ENCODE measurements at regions not wholly inside any gene's neighbourhood (a gene's known extent, or its start where the extent isn't known, plus 50 kb on each side); places are given as distances from the start of the nearest gene placed in this dataset.

DNA sequence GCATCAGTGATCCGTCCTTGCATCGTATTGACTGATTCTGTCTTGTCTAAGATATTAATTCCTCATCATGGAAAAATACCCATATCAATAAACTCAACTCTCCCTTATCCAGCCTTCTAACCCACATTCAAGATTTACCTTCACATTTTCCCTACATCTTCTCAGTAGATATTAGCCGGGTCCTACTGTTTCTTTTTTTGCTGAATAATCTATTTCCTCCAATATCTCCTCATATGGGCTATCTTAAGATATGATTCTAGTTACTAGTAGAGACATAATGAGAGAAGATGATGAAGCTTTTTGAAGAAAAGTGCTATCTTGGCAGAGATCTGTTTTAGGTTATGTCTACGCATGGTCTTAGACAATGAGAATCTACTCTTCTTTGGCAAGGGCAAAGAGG is 785.8 kb downstream of the BRINP1 start:
- ATAC-seq (replicated peaks in 6 of 8) = no peak
- in situ Hi-C loops (cut with MboI; ENCODE audit: low pct_unique_long_range_greater_than_20kb in 2 of 9, low sequenced_read_pairs in 9 of 9, unreplicated experiment in 9 of 9) = loop anchor here in 1 of 9 experiments (25.0 kb wide), 1 partner anchor 779 kb away; the partner anchor contains the start of gene BRINP1

DNA sequence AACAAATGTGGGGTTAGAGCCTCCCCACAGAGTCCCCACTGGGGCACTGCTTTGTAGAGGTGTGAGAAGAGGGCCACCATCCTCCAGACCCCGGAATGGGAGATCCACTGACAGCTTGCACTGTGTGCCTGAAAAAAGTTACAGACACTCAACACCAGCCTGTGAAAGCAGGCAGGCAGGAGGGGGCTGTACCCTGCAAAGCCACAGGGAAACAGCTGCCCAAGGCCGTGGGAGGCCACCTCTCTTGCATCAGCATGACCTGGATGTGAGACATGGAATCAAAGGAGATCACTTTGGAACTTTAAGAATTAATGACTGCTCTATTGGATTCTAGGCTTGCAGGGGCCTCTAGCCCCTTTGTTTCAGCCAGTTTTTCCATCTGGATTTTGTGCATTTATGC is 782.3 kb downstream of the BRINP1 start:
- Histone ChIP-seq H3K4me1 (replicated peaks in 1 of 2) (no peaks in the 10 kb centered on the region), H3K27ac (no peak overlapping the region), H3K4me3 (no peak overlapping the region)
- 60 to 75% (median 71%) methylated on average over 1 of the region's 2 CpGs; no CpG with 5 or more reads in 7 of the 10 experiments for WGBS, 10 experiments
- no peak for ATAC-seq (replicated peaks in 6 of 8)
- in situ Hi-C loops (cut with MboI; ENCODE audit: low pct_unique_long_range_greater_than_20kb in 2 of 9, low sequenced_read_pairs in 9 of 9, unreplicated experiment in 9 of 9) = loop anchor here in 1 of 9 experiments (25.0 kb wide), 1 partner anchor 775 kb away; the partner anchor contains the start of gene BRINP1

More for the DNA sequence above, 785.8 kb downstream of the BRINP1 start:
- H3K4me3 ChIP-seq = no peak overlapping the region
- H3K4me1 ChIP-seq (replicated peaks in 1 of 2) = no peaks in the 10 kb centered on the region
- 51 to 93% (median 77%) methylated on average over 3 to 4 of the region's 4 CpGs; no CpG with 5 or more reads in 1 of the 10 experiments for WGBS, 10 experiments
- no peak overlapping the region for H3K27ac ChIP-seq

GRCh38 chr9:118594428-118594827 is 774.8 kb downstream of the BRINP1 start:
- in situ Hi-C loops (cut with MboI; ENCODE audit: low pct_unique_long_range_greater_than_20kb in 2 of 9, low sequenced_read_pairs in 9 of 9, unreplicated experiment in 9 of 9) = loop anchor here in 1 of 9 experiments (25.0 kb wide), 1 partner anchor 768 kb away; the partner anchor contains the start of gene BRINP1
- ATAC-seq (replicated peaks in 6 of 8) = no peak

DNA sequence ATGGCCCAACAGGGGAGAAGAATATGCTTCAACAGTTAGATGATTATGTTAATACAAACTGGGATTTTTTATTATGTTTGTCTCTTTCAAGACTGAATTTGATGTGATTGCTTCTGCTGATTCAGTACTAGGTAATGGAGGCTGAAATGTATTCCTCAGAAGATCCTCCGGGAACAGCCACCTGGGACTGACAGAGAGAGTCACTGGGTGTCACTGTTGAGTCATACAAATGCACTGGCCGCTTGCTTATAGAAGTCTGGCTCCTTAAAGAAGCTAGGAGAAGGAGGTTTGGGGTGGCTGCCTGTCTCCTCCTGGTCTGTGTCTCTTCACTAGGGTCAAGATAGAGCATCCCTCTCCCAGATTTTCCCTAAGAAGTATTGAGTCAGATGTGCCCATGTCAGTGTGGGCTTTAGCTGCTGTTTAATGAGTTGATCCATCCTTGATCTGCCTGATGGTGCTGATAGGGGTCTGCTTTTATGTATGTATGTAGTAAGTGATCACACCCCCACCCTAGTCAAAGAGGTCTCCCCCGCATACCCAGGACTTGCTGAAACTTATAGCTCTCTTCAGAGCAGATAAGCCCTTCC is 773.4 kb downstream of the BRINP1 start:
- WGBS, 10 experiments = 0 to 41% (median 36%) methylated on average over 1 to 3 of the region's 3 CpGs; no CpG with 5 or more reads in 7 of the 10 experiments
- Histone ChIP-seq H3K4me3 (no peak overlapping the region), H3K27ac (no peak overlapping the region), H3K4me1 (replicated peaks in 1 of 2) (peaks cover 0 to 2% of the 10 kb centered on the region in 2 donors)
- in situ Hi-C loops (cut with MboI; ENCODE audit: low pct_unique_long_range_greater_than_20kb in 2 of 9, low sequenced_read_pairs in 9 of 9, unreplicated experiment in 9 of 9) = loop anchor here in 1 of 9 experiments (25.0 kb wide), 1 partner anchor 766 kb away; the partner anchor contains the start of gene BRINP1
- peak; percentile 80 to 100 (median 86) for ATAC-seq (replicated peaks in 6 of 8)

More at GRCh38 chr9:118594428-118594827, 774.8 kb downstream of the BRINP1 start:
- WGBS, 10 experiments = 70 to 100% (median 83%) methylated on average over 2 to 6 of the region's 6 CpGs; no CpG with 5 or more reads in 1 of the 10 experiments
- Histone ChIP-seq H3K4me3 (no peak overlapping the region), H3K4me1 (replicated peaks in 1 of 2) (peaks cover 0 to 2% of the 10 kb centered on the region in 2 donors), H3K27ac (no peak overlapping the region)

- WGBS, 10 experiments = 13 to 100% (median 57%) methylated on average over 2 to 5 of the region's 5 CpGs; no CpG with 5 or more reads in 1 of the 10 experiments
- in situ Hi-C loops (cut with MboI; ENCODE audit: low pct_unique_long_range_greater_than_20kb in 2 of 9, low sequenced_read_pairs in 9 of 9, unreplicated experiment in 9 of 9) = loop anchor here in 1 of 9 experiments (25.0 kb wide), 1 partner anchor 766 kb away; the partner anchor contains the start of gene BRINP1
- H3K4me1 ChIP-seq (replicated peaks in 1 of 2) = peaks cover 0 to 2% of the 10 kb centered on the region in 2 donors
- no peak overlapping the region for H3K4me3 ChIP-seq
- no peak overlapping the region for H3K27ac ChIP-seq
- ATAC-seq (replicated peaks in 6 of 8) = no peak
Measured at GRCh38 chr9:118596374-118597015, 772.7 kb downstream of the BRINP1 start.

DNA sequence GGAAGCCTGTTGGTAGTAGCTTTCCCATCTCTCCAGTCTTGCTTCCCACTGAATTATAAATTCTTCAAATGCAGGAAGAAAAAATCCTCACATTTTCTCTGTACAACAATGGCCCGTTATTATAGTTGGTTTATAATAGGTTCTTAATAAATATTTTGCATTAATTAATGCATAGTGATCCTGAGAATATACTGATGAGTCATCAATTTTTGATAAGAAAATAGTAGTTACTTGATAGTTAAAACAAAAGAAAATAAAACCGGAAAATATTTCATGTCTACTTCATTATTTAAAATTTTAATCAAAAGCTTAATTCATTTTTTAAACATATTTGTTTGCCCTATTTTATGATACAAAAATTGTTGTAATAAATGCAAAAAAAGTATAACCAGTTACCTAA is 762.6 kb downstream of the BRINP1 start:
- in situ Hi-C loops (cut with MboI; ENCODE audit: low pct_unique_long_range_greater_than_20kb in 2 of 9, low sequenced_read_pairs in 9 of 9, unreplicated experiment in 9 of 9) = loop anchor here in 1 of 9 experiments (25.0 kb wide), 1 partner anchor 756 kb away; the partner anchor contains the start of gene BRINP1
- no peak for ATAC-seq (replicated peaks in 6 of 8)
- Histone ChIP-seq H3K4me1 (replicated peaks in 1 of 2) (no peaks in the 10 kb centered on the region), H3K27ac (no peak overlapping the region), H3K4me3 (no peak overlapping the region)
- 68 to 100% (median 90%) methylated on average over 1 to 2 of the region's 2 CpGs for WGBS, 10 experiments

DNA sequence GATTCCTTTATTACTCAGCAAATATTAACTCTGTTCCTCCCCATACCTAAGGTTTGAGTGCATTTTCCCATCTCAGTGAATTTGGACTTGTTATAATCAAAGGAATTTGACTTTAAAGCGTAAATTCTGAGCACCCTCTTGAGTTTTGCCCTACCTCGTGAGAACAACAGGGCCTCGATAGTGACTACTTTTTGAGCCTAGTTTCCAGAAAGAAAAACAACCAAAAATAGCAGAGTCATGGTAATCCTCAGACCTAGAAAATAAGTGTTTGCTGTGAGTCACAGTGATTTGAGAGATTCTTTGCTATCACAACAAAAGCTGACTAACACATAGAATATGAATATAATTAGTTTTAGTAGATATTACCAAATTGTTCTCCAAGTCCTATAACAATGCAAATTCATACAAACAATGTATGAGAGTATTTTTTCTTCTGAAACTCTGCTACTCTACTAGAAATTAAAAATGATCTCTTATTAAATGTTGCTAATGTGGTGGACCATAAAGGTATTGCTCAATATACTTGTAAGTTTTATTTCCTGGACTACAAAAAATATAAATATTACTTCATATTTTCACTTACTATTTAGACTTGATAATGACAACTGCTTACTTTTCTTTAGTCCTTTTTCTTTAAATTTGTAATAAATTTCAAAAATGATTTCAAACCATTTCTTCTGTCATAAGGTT is 759.7 kb downstream of the BRINP1 start:
- H3K4me1 ChIP-seq (replicated peaks in 1 of 2) = no peaks in the 10 kb centered on the region
- no peak overlapping the region for H3K27ac ChIP-seq
- no peak overlapping the region for H3K4me3 ChIP-seq
- WGBS, 10 experiments = 3 to 100% (median 83%) methylated on average over 1 to 3 of the region's 3 CpGs
- in situ Hi-C loops (cut with MboI; ENCODE audit: low pct_unique_long_range_greater_than_20kb in 2 of 9, low sequenced_read_pairs in 9 of 9, unreplicated experiment in 9 of 9) = loop anchor here in 1 of 9 experiments (25.0 kb wide), 1 partner anchor 753 kb away; the partner anchor contains the start of gene BRINP1
- peak in 2 of 8 experiments; percentile 57 to 66 for ATAC-seq (replicated peaks in 6 of 8)

DNA sequence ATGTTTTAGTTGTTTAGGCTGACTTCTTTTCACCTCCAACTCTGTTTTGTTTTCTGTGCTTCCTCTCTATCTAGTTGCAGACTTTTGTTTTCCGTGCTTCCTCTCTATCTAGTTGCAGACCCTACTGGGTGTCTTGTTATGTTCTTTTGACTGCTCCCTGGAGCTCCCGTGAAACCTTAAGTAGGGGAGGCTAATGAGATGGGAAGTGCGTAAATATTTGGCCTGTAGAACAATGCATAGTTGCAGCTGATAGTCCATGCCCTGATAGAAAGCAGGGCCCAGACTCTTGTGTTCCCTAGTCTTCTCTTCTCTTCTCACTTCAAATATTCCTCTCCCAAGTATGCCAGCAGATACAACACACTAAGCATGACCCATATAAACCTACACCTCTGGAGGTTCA is 757.0 kb downstream of the BRINP1 start:
- in situ Hi-C loops (cut with MboI; ENCODE audit: low pct_unique_long_range_greater_than_20kb in 2 of 9, low sequenced_read_pairs in 9 of 9, unreplicated experiment in 9 of 9) = loop anchor here in 1 of 9 experiments (25.0 kb wide), 1 partner anchor 750 kb away; the partner anchor contains the start of gene BRINP1
- 0 to 69% (median 53%) methylated on average over 1 to 3 of the region's 3 CpGs; no CpG with 5 or more reads in 1 of the 10 experiments for WGBS, 10 experiments
- ATAC-seq (replicated peaks in 6 of 8) = no peak

DNA sequence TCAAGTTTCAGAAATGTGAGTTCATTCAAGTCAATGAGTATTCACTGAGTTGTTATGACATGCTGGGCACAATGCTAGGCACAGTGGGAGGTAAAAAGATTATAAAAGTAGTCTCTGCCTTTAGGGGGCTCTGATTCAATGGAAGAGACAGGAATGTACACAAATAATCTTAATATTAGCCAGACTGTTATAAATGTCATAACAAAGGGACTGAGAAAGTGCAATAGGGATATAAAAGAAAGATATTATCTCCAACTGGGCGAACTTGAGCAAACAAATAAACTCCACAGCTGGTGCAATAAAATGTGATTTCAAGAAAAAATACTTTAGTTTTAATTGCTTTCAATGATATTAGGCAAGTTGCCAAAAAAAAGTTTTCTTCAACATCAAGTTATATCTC is 755.2 kb downstream of the BRINP1 start:
- no peak overlapping the region for H3K4me3 ChIP-seq
- H3K27ac ChIP-seq = no peak overlapping the region
- in situ Hi-C loops (cut with MboI; ENCODE audit: low pct_unique_long_range_greater_than_20kb in 2 of 9, low sequenced_read_pairs in 9 of 9, unreplicated experiment in 9 of 9) = loop anchor here in 1 of 9 experiments (25.0 kb wide), 1 partner anchor 748 kb away; the partner anchor contains the start of gene BRINP1
- ATAC-seq (replicated peaks in 6 of 8) = no peak
- 10 to 100% (median 90%) methylated on average over 1 of the region's 1 CpG; no CpG with 5 or more reads in 2 of the 10 experiments for WGBS, 10 experiments
- H3K4me1 ChIP-seq (replicated peaks in 1 of 2) = no peaks in the 10 kb centered on the region

More for the DNA sequence above, 757.0 kb downstream of the BRINP1 start:
- H3K4me1 ChIP-seq (replicated peaks in 1 of 2) = no peaks in the 10 kb centered on the region
- no peak overlapping the region for H3K27ac ChIP-seq
- no peak overlapping the region for H3K4me3 ChIP-seq

DNA sequence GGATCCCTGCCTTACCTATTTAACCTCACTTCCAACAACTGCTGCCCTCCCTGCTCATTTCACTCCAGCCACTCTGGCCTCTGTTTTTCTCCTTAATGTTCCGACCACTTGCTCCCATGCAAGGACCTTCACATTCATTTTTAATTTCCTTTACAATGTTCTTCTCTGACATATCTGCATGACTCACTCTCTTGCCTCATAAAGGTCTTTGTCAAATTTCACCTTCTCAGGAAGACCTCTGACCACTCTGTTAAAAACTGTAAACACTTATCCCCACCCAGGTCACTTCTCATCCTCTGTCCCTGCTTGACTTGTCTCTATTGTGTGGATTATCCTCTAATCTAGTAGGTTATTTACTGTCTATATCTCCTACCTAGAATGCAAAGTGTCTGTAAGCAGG is 751.2 kb downstream of the BRINP1 start:
- no peak overlapping the region for H3K4me3 ChIP-seq
- no peak for ATAC-seq (replicated peaks in 6 of 8)
- WGBS, 10 experiments = 43 to 88% (median 72%) methylated on average over 1 of the region's 1 CpG; no CpG with 5 or more reads in 2 of the 10 experiments
- H3K27ac ChIP-seq = no peak overlapping the region
- no peaks in the 10 kb centered on the region for H3K4me1 ChIP-seq (replicated peaks in 1 of 2)
- in situ Hi-C loops (cut with MboI; ENCODE audit: low pct_unique_long_range_greater_than_20kb in 2 of 9, low sequenced_read_pairs in 9 of 9, unreplicated experiment in 9 of 9) = loop anchor here in 1 of 9 experiments (25.0 kb wide), 1 partner anchor 744 kb away; the partner anchor contains the start of gene BRINP1

- Histone ChIP-seq H3K4me1 (replicated peaks in 1 of 2) (no peaks in the 10 kb centered on the region), H3K27ac (no peak overlapping the region), H3K4me3 (no peak overlapping the region)
- 0 to 94% (median 65%) methylated on average over 1 to 2 of the region's 2 CpGs; no CpG with 5 or more reads in 2 of the 10 experiments for WGBS, 10 experiments
- in situ Hi-C loops (cut with MboI; ENCODE audit: low pct_unique_long_range_greater_than_20kb in 2 of 9, low sequenced_read_pairs in 9 of 9, unreplicated experiment in 9 of 9) = loop anchor here in 1 of 9 experiments (25.0 kb wide), 1 partner anchor 743 kb away; the partner anchor contains the start of gene BRINP1
- ATAC-seq (replicated peaks in 6 of 8) = no peak
Measured at GRCh38 chr9:118618849-118619248, 750.4 kb downstream of the BRINP1 start.

- no peak overlapping the region for H3K4me3 ChIP-seq
- ATAC-seq (replicated peaks in 6 of 8) = peak in 4 of 8 experiments; percentile 26 to 92 (median 52)
- in situ Hi-C loops (cut with MboI; ENCODE audit: low pct_unique_long_range_greater_than_20kb in 2 of 9, low sequenced_read_pairs in 9 of 9, unreplicated experiment in 9 of 9) = loop anchor here in 1 of 9 experiments (25.0 kb wide), 1 partner anchor 738 kb away; the partner anchor contains the start of gene BRINP1
- H3K4me1 ChIP-seq (replicated peaks in 1 of 2) = no peaks in the 10 kb centered on the region
- WGBS, 10 experiments = 14 to 93% (median 80%) methylated on average over 2 to 3 of the region's 3 CpGs
- H3K27ac ChIP-seq = no peak overlapping the region
Measured at GRCh38 chr9:118624608-118625007, 744.6 kb downstream of the BRINP1 start.

Measured in motor neuron (in vitro differentiated cells).